HG02623 (cell line): ENCODE measurements at regions not wholly inside any gene's neighbourhood (a gene's known extent, or its start where the extent isn't known, plus 50 kb on each side); places are given as distances from the start of the nearest gene placed in this dataset.

Source experiments
- ATAC-seq: cut with Tn5 transposase; IDR thresholded peaks from one replicate; pipeline ENCODE4 v1.9.1; 2021; ENCODE audit warnings: moderate library complexity; ENCODE audit not compliant: unreplicated experiment

- ATAC-seq: no peak
These were observed 354.2 kb upstream of the ATP2B1 start for GRCh38 chr12:90062799-90063198.

- ATAC-seq: no peak
These were observed 353.2 kb upstream of the ATP2B1 start for GRCh38 chr12:90061809-90062208.

GRCh38 chr12:90060031-90060430, 351.4 kb upstream of the ATP2B1 start:
- no peak for ATAC-seq

DNA sequence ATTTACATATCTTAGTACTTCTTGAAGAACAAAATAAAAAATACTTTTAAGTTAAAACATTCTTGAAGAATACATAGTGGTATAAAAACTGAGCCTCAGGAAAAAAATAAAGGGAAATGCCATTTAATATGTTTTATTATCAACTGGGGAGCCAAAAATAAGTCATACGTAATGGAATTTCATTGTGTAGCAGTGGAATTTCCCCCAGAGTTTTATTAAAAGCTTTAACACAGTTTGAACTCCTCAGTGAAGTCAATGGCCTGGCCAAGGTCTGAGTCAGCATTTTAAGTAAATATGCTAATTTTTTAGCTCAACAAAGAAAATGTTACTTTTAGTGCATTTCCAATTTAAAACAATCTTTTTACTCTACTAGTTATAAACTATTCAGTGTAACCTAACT, 350.1 kb upstream of the ATP2B1 start:
- ATAC-seq: no peak

DNA sequence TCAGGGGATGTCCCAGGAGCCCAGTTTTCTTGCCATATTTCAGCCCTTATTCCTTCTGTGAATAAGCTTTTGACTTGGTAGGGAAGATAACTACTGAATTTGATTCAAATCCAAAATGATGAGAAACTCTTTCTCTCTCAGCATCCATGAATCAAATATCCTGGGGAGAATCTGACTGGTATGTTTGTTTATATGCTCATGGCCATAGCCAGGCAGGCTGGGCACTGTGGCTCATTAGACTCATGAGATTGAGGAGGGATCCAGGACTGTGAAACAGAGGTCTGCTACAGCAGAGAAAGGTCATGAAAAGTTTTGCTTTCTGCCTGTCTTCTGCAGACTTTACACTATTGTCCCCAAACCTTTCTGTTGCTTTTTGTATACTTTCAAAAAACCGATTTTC, 346.4 kb upstream of the ATP2B1 start:
- no peak for ATAC-seq

DNA sequence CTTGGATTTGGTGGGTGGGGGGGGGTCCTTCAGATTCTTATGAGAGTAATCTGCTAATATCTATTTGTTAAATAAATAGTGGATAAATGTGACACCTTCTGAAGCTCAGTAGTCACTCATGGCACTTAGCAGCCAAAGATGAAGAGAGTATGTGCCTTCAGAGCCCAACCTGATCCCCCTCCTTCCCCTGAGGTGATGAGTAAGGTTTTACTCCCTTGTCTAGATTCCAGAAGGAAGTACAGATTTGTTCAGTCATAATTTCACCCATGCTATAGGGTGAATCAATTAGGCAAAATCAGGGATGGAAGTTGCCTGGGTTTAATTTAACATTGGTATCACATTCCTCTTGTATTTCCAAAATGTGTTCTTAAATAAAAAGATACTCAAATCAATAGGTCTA, 340.3 kb upstream of the ATP2B1 start:
- no peak for ATAC-seq

- no peak for ATAC-seq
These were observed 336.9 kb upstream of the ATP2B1 start for GRCh38 chr12:90045559-90045958.

DNA sequence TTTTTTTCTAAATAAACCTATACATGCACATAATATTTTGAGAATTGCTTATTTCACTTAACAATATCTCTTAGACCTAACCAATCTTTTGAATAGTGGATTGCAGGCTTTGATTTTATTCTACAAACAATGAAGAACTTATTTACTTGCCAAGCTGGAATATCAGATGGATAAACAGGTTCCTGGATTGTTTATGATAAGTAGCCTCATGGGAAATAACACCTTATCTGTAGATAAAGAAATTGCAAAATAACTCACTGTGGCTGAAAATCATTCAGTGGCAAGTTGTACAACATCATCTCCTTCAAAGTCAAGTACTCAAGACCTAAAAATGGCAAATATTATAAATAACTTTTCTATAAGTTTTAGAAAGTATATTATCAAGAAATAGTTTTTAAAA, 335.4 kb upstream of the ATP2B1 start:
- no peak for ATAC-seq

- ATAC-seq: no peak
These were observed 334.4 kb upstream of the ATP2B1 start for GRCh38 chr12:90042920-90043641.

DNA sequence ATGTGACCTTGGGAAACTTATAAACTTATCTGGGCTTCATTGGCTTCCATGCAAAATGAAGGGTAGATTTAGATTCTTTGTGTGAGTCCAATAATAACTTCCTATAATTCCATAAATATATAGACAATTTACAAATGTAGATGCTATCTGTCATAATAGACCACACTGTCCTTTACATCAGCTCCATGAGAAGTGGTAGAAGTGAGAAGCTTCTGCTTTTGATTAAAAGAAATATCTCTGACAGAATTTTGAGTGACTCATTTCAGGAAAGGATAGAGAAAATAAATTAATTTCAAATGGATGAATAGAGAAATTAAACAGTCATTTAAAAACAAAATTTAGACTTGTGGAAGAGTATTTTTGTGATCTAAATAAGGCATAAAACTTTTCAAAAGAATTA, 329.7 kb upstream of the ATP2B1 start:
- ATAC-seq: no peak

- no peak for ATAC-seq
These were observed 329.1 kb upstream of the ATP2B1 start for GRCh38 chr12:90037740-90038139.

GRCh38 chr12:90036637-90037036, 328.0 kb upstream of the ATP2B1 start:
- ATAC-seq: no peak

DNA sequence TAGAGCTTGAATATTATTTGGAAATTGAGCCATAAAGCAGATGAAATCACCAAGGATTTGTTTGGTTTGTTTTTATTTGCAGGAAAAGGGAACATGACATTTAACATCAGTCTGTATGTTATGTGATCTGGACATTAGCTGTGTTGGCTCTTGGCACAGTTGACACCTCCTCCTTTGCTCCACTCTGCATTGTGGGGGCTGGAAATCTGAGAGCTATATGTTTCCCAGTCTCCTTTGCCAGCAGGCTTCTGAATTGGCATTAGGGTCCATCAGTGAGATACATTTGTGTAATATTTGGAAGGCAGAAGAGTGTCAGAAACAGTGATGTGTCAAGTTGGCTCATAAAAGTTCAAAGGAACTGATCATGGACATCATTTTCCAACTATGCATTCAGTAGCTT, 322.1 kb upstream of the ATP2B1 start:
- no peak for ATAC-seq

DNA sequence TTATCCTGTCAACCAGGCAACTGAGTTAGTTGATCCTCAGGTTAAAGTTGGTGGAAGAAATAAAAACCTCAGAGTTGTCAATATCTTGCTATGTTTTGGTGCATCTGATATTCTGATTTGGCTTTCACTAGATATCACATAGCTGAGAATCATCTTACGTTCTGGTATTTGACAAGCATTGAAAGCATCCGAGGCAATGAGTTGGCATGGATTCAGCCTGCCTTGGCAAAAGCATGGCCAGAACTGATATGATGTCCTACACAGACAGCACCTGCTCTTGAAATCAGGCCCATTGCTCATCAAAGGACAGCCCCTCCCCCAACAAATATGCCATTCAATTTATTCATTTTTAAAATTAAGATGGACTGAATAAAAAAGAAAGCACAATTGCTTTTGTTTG, 320.7 kb upstream of the ATP2B1 start:
- ATAC-seq: no peak

DNA sequence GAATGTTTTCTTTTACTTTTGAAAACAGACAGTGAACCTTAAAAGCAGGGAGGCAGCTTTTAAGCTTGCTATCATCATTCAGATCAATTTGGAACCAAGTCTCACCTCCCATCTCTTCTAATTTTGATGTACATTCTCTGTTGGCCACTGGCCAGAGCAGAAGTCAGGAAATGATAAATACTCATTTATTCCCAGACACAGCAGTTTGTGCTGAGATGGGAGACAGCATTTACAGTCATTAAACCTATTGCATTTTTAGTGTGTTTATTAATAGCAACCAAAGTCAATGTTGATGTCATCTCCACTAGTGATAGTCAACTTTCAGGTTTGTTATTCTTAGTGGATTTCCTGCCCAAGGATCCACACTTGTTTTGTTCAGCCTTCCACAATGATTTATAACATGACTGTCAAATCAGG, 320.0 kb upstream of the ATP2B1 start:
- ATAC-seq: no peak

DNA sequence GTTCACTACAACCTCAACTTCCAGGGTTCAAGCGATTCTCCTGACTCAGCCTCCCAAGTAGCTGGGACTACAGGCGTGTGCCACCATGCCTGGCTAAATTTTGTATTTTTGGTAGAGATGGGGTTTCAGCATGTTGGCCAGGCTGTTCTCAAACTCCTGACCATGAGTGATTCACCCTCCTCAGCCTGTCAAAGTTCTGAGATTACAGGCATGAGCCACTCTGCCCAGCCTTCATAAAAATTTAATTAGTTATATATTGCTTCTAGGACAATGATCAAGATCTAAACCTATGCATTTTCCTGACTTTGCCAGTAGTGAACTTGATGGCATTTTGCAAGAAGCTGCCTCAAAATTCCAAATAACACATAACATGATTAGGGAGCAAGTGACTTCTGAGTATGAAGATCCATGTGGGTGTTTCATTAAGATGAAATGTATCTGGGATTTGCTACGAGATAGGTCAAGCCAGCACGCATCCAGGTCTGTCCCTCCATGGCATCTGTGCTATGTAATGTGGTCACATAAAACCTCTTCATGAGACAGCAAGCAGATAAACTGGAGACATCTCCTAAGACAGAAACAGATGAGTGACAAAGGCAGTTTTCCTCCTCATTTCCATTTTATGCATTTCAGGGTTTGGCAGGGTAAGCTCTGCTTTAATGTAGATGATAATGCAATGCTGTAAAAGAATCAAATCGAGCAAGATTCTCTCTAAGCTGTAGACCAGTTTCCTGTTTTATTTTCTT, 319.4 kb upstream of the ATP2B1 start:
- ATAC-seq: no peak

GRCh38 chr12:90027041-90027440, 318.4 kb upstream of the ATP2B1 start:
- ATAC-seq: no peak

GRCh38 chr12:90026516-90026915, 317.9 kb upstream of the ATP2B1 start:
- no peak for ATAC-seq

GRCh38 chr12:90024262-90024661, 315.6 kb upstream of the ATP2B1 start:
- ATAC-seq: no peak

GRCh38 chr12:90023207-90023900, 314.7 kb upstream of the ATP2B1 start:
- no peak for ATAC-seq

- ATAC-seq: no peak
These were observed 313.3 kb upstream of the ATP2B1 start for GRCh38 chr12:90021795-90022440.

- no peak for ATAC-seq
These were observed 312.2 kb upstream of the ATP2B1 start for GRCh38 chr12:90020881-90021280.
